ENCODE measurements at regions not wholly inside any gene's neighbourhood (a gene's known extent, or its start where the extent isn't known, plus 50 kb on each side); places are given as distances from the start of the nearest gene placed in this dataset.

DNA sequence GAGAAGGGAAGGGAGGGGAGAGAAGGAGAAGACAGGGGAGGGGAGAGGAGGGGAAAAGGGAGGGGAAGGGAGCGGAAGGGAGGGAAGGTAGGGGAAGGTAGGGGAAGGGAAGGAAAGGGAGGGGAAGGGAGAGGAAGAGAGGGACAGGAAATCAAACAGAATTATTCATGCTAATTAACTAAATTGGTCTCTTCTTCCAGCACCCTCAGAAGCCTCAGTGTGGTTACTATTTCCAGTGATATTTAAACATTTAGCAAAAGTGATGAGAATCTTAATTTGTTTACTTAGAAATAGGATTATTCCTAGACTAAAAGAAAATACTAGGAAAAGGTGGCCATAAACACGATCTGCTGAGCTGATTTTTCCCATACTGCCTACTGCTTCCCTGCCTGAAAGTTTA lies 193.1 kb upstream of the CPEB2 start:
- DNase-seq (ENCODE audit: low read depth, low spot score) = no peak
- H3K4me3 ChIP-seq (ENCODE audit: low read depth, low read length) = no peak overlapping the region
- H3K27ac ChIP-seq (ENCODE audit: low read depth, low read length) = no peak overlapping the region
- POLR2A ChIA-PET = no interaction called here
- CTCF ChIA-PET = no interaction called here
- no peaks in the 10 kb centered on the region for H3K27me3 ChIP-seq (ENCODE audit: control insufficient read depth, insufficient read depth, low read length)
- no peak for TF ChIP-seq CTCF (IDR thresholded peaks at IDR 0.05; ENCODE audit: low read depth, low read length)
- H3K9me3 ChIP-seq (ENCODE audit: control insufficient read depth, insufficient read depth, low read length) = no peaks in the 10 kb centered on the region; the same call in 1 of the 2 replicates

DNA sequence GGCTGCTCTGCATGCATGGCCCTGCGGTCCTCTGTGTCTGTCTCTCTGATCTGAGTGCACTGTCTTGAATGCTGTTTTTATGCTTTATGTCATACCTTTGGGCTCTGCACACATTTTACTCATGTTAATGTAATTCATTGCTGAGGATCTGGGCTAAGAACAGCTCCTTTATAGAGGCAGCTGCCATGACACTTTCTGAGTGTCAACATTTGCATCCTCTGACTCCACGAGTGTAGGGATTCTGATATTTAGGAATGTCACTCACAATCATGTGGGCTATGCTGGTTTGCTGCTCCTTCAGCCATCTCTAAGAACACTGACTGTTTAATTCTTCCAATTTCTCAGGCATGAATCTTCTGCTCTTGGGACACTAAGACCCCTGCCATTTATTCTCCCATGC lies 192.2 kb upstream of the CPEB2 start:
- Histone ChIP-seq H3K9me3 (ENCODE audit: control insufficient read depth, insufficient read depth, low read length) (no peaks in the 10 kb centered on the region; the same call in 1 of the 2 replicates), H3K4me3 (ENCODE audit: low read depth, low read length) (no peak overlapping the region), H3K27me3 (ENCODE audit: control insufficient read depth, insufficient read depth, low read length) (no peaks in the 10 kb centered on the region), H3K27ac (ENCODE audit: low read depth, low read length) (no peak overlapping the region)
- ChIA-PET POLR2A (no interaction called here), CTCF (no interaction called here)
- TF ChIP-seq CTCF (IDR thresholded peaks at IDR 0.05; ENCODE audit: low read depth, low read length) = no peak
- no peak for DNase-seq (ENCODE audit: low read depth, low spot score)

DNA sequence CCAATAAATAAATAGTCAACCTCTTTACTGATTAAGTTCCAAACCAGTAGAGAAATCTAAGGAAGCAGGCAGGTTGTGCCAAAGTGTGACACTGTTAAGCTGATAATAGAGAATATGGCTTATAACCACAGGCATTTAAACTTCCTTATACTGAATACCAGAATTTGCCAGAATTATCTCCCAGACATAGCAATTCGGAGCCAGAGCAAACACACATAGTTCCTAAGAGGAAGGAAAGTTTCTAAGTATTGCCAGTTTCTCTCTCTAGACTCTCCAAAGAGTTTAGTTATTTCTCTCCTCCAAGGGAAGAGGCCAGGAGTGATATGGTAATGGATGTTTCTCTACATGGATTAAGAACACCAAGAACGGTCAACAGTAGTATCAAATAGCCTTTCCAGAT lies 191.7 kb upstream of the CPEB2 start:
- ChIA-PET POLR2A (no interaction called here), CTCF (no interaction called here)
- H3K9me3 ChIP-seq (ENCODE audit: control insufficient read depth, insufficient read depth, low read length) = no peaks in the 10 kb centered on the region; the same call in 1 of the 2 replicates
- DNase-seq (ENCODE audit: low read depth, low spot score) = no peak
- no peak overlapping the region for H3K27ac ChIP-seq (ENCODE audit: low read depth, low read length)
- H3K27me3 ChIP-seq (ENCODE audit: control insufficient read depth, insufficient read depth, low read length) = no peaks in the 10 kb centered on the region
- TF ChIP-seq CTCF (IDR thresholded peaks at IDR 0.05; ENCODE audit: low read depth, low read length) = no peak
- no peak overlapping the region for H3K4me3 ChIP-seq (ENCODE audit: low read depth, low read length)

DNA sequence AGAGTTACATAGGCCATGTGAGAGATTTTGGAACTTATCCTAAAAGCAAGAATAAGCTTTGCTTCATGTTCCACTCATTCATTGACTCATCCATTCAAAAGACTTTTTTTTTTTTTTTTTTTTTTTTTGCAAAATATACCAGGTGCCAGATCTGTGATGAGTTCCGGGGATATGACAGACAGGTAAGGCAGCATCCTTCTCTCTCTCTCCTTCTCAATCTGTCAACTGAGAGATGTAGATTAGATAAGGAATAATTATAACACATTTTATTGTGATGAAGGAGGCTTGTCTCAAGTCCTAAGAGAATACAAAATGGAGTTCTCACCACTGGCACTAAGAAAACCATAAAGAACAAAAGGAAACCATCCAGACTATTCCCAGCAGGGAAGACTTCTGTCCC lies 190.2 kb upstream of the CPEB2 start:
- TF ChIP-seq CTCF (IDR thresholded peaks at IDR 0.05; ENCODE audit: low read depth, low read length) = no peak
- H3K27ac ChIP-seq (ENCODE audit: low read depth, low read length) = no peak overlapping the region
- POLR2A ChIA-PET = no interaction called here
- no peak for DNase-seq (ENCODE audit: low read depth, low spot score)
- H3K9me3 ChIP-seq (ENCODE audit: control insufficient read depth, insufficient read depth, low read length) = no peaks in the 10 kb centered on the region; the same call in 1 of the 2 replicates
- CTCF ChIA-PET = no interaction called here
- H3K4me3 ChIP-seq (ENCODE audit: low read depth, low read length) = no peak overlapping the region
- H3K27me3 ChIP-seq (ENCODE audit: control insufficient read depth, insufficient read depth, low read length) = no peaks in the 10 kb centered on the region

- no peak for TF ChIP-seq CTCF (IDR thresholded peaks at IDR 0.05; ENCODE audit: low read depth, low read length)
- Histone ChIP-seq H3K4me3 (ENCODE audit: low read depth, low read length) (no peak overlapping the region), H3K27ac (ENCODE audit: low read depth, low read length) (no peak overlapping the region), H3K9me3 (ENCODE audit: control insufficient read depth, insufficient read depth, low read length) (no peaks in the 10 kb centered on the region), H3K27me3 (ENCODE audit: control insufficient read depth, insufficient read depth, low read length) (no peaks in the 10 kb centered on the region)
- POLR2A ChIA-PET = no interaction called here
- CTCF ChIA-PET = no interaction called here
- no peak for DNase-seq (ENCODE audit: low read depth, low spot score)
Observed at GRCh38 chr4:14816623-14817261, 185.5 kb upstream of the CPEB2 start.
